Panc1 (cell line): ENCODE measurements at regions not wholly inside any gene's neighbourhood (a gene's known extent, or its start where the extent isn't known, plus 50 kb on each side); places are given as distances from the start of the nearest gene placed in this dataset.

ENCODE experiments used
- ATAC-seq: fragments of 200-7000 bp; cut with Tn5 transposase; 2 replicates; pipeline ENCODE4 v1.9.1; 2020; ENCODE audit warnings: mild to moderate bottlenecking, moderate library complexity
- BruUV-seq: library from RNA; stranded (reverse); fragments of 400-500 nt; replicated peaks from 2 replicates; lab custom pipeline; 2021; lab: Mats Ljungman, UMichigan
- CTCF ChIA-PET: fragments of 300-600 bp; sonication (Branson Sonifier 250); formaldehyde crosslinking; loops from one replicate; lab custom pipeline; 2022; ENCODE audit warnings: antibody characterized with exemption; lab: Charles Lee
- POLR2A ChIA-PET: fragments of 300-600 bp; sonication (Branson Sonifier 250); formaldehyde crosslinking; loops from one replicate; lab custom pipeline; 2022; ENCODE audit warnings: antibody characterized with exemption; lab: Charles Lee
- DNase-seq: peaks from one replicate; pipeline ENCODE4 v3.0.0-alpha.2; 2010; ENCODE audit warnings: low read depth, low spot score
- H3K27ac ChIP-seq: 2 replicates; pipeline ENCODE4 v1.5.1; 2011; ENCODE audit warnings: mild to moderate bottlenecking, low read length, inconsistent platforms
- H3K27me3 ChIP-seq: fragments of 200-500 bp; sonication (Bioruptor generic); 2 replicates; pipeline ENCODE4 v1.6.0; 2014; ENCODE audit warnings: low read length, inconsistent platforms; ENCODE audit not compliant: control insufficient read depth, insufficient read depth
- H3K36me3 ChIP-seq: fragments of 200-500 bp; sonication (Bioruptor generic); 2 replicates; pipeline ENCODE4 v1.5.1; 2014; ENCODE audit warnings: inconsistent platforms, mild to moderate bottlenecking, low read length, moderate library complexity; ENCODE audit not compliant: control insufficient read depth, insufficient read depth
- H3K4me1 ChIP-seq: 2 replicates; pipeline ENCODE4 v1.5.1; 2011; ENCODE audit warnings: inconsistent platforms, mild to moderate bottlenecking, low read length, moderate library complexity; ENCODE audit not compliant: control insufficient read depth, insufficient read depth
- H3K4me3 ChIP-seq, 2 experiments: 2 replicates each; pipeline ENCODE4 v1.5.1; 2011 to 2012; ENCODE audit warnings: low read depth in 2 of 2, low read length in 2 of 2, mild to moderate bottlenecking in 2 of 2, inconsistent platforms in 1 of 2, moderate library complexity in 1 of 2
- H3K9me3 ChIP-seq: fragments of 200-500 bp; sonication (Bioruptor generic); 2 replicates; pipeline ENCODE4 v1.5.1; 2014; ENCODE audit warnings: low read depth, mild to moderate bottlenecking, inconsistent platforms, low read length, moderate library complexity; ENCODE audit not compliant: control insufficient read depth, insufficient read depth
- CTCF ChIP-seq: fragments of 450-650 bp; IDR thresholded peaks from 2 replicates; pipeline ENCODE4 v1.5.1; 2017; ENCODE audit warnings: mild to moderate bottlenecking
- POLR2AphosphoS5 ChIP-seq: IDR thresholded peaks from 2 replicates; pipeline ENCODE4 v1.6.1; 2012; ENCODE audit warnings: mild to moderate bottlenecking, low read depth, low read length, moderate library complexity
- REST ChIP-seq, 2 experiments: IDR thresholded peaks; 2 replicates each; pipeline ENCODE4 v1.6.1; 2011 to 2012; ENCODE audit warnings: low read depth in 2 of 2, control low read depth in 1 of 2, low read length in 1 of 2, mild to moderate bottlenecking in 1 of 2, moderate library complexity in 1 of 2; ENCODE audit not compliant: insufficient read depth in 1 of 2
- SIN3A ChIP-seq: IDR thresholded peaks from 2 replicates; pipeline ENCODE4 v1.6.1; 2012; ENCODE audit warnings: low read depth, mild to moderate bottlenecking, low read length, moderate library complexity, borderline replicate concordance; ENCODE audit not compliant: insufficient read depth
- TCF7L2 ChIP-seq: IDR thresholded peaks from 2 replicates; pipeline ENCODE4 v1.6.1; 2011; ENCODE audit warnings: mild to moderate bottlenecking, low read depth, low read length, inconsistent platforms
- in situ Hi-C: cut with HindIII; loops from 2 replicates; pipeline ENCODE4 v1.10.0; 2016; ENCODE audit warnings: low sequenced_read_pairs, low pct_unique_long_range_greater_than_20kb
- intact Hi-C: fragments of 100-400 bp; cut with micrococcal nuclease; formaldehyde crosslinking; loops from one replicate; pipeline ENCODE4 v1.10.0; 2022; ENCODE audit not compliant: unreplicated experiment

- no peak for ATAC-seq
- no peaks in the 10 kb centered on the region for H3K36me3 ChIP-seq
Measured at GRCh38 chr2:239599299-239599698, 198.5 kb upstream of the HDAC4 start.

GRCh38 chr2:239598732-239599090 lies 197.9 kb upstream of the HDAC4 start:
- in situ Hi-C loops: no loop called here
- H3K27me3 ChIP-seq: no peaks in the 10 kb centered on the region
- CTCF ChIA-PET: no interaction called here
- POLR2A ChIA-PET: no interaction called here
- BruUV-seq: no TSS peak
- DNase-seq: no peak
- H3K4me1 ChIP-seq: no peaks in the 10 kb centered on the region
- H3K9me3 ChIP-seq: no peaks in the 10 kb centered on the region
- no peak overlapping the region for H3K4me3 ChIP-seq
- ATAC-seq: no peak
- intact Hi-C loops: no loop called here
- no peak overlapping the region for H3K27ac ChIP-seq
- TF ChIP-seq REST (IDR thresholded peaks at IDR 0.05; ENCODE audit: insufficient read depth in 1 of 2, low read depth in 2 of 2, low read length in 1 of 2): no peak
- TF ChIP-seq TCF7L2: no peak
- TF ChIP-seq SIN3A: no peak
- no peak for TF ChIP-seq CTCF
- H3K36me3 ChIP-seq: no peaks in the 10 kb centered on the region

More at GRCh38 chr2:239599299-239599698, 198.5 kb upstream of the HDAC4 start:
- ChIA-PET POLR2A (no interaction called here), CTCF (no interaction called here)
- Histone ChIP-seq H3K4me1 (no peaks in the 10 kb centered on the region), H3K4me3 (no peak overlapping the region), H3K9me3 (no peaks in the 10 kb centered on the region), H3K27me3 (peaks cover 1% of the 10 kb centered on the region; the same call in 1 of the 2 replicates), H3K27ac (no peak overlapping the region)
- no peak for DNase-seq
- TF ChIP-seq SIN3A (no peak), CTCF (no peak), POLR2AphosphoS5 (no peak), TCF7L2 (no peak), REST (IDR thresholded peaks at IDR 0.05; ENCODE audit: insufficient read depth in 1 of 2, low read depth in 2 of 2, low read length in 1 of 2) (no peak)
- intact Hi-C loops: no loop called here
- BruUV-seq: no TSS peak
- in situ Hi-C loops: no loop called here
